Colonic mucosa (tissue), 4 donors: ENCODE measurements at regions not wholly inside any gene's neighbourhood (a gene's known extent, or its start where the extent isn't known, plus 50 kb on each side); places are given as distances from the start of the nearest gene placed in this dataset.

Experiments used
- DNase-seq: peaks from one replicate; pipeline ENCODE4 v3.0.0-alpha.2; 2020
- H3K27ac ChIP-seq: fragments of 200-600 bp; one replicate; pipeline ENCODE4 v1.8.0; 2021
- H3K27me3 ChIP-seq: fragments of 200-600 bp; one replicate; pipeline ENCODE4 v1.8.0; 2021
- H3K36me3 ChIP-seq: fragments of 200-600 bp; one replicate; pipeline ENCODE4 v1.8.0; 2021
- H3K4me1 ChIP-seq: fragments of 200-600 bp; one replicate; pipeline ENCODE4 v1.8.0; 2021; ENCODE audit warnings: mild to moderate bottlenecking
- H3K4me3 ChIP-seq: fragments of 200-600 bp; one replicate; pipeline ENCODE4 v1.8.0; 2021
- H3K9ac ChIP-seq, 2 donors: one replicate each; pipeline ENCODE4 v1.7.0; 2013; ENCODE audit warnings: control low read depth in 2 of 2, low read depth in 2 of 2, low read length in 2 of 2
- H3K9me3 ChIP-seq: fragments of 200-600 bp; one replicate; pipeline ENCODE4 v1.8.0; 2021
- CTCF ChIP-seq: fragments of 200-600 bp; IDR thresholded peaks from one replicate; pipeline ENCODE4 v1.8.0; 2022; ENCODE audit warnings: antibody characterized with exemption, mild to moderate bottlenecking
- intact Hi-C: fragments of 100-400 bp; cut with DNase I; formaldehyde crosslinking; loops from one replicate; pipeline ENCODE4 v1.14.1; 2022
- donor health status: healthy.
- donor health status: DM: no; HTN: no; CAD: no.
- donor health status: DM: no; HTN: no; CAD: no.

DNA sequence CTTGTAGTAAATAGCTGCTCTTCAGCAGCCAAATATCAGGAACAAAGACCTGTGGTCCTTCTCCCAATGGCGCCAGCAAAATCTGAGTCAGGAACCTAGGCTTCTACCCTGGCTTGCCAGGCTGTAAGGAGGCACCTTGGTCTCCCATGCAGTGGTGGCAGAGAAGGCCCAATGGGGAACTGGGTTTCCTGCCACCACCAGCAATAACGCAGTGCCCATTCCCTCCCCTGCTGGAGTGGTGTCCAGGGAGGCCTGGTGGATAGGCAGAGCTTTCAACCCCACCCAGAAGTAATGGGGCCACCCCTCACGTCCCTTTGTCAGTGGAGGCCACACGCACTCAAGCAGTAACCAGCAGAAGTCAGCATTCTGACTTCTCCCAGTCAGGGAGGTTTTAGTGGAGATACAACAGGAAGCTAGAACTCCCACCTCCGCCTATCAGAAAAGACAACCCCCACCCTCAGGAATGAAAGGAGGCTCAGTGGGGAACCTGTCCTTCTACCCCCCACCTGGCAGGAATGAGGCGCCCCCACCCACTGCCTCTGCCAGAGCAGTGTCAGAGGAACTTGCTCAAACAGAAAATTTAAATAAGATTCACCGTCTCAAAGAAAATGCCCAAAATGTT is 132.4 kb downstream of the COPS8 start:
- H3K27ac ChIP-seq: no peak overlapping the region
- H3K9ac ChIP-seq: no peak overlapping the region
- H3K4me3 ChIP-seq: no peak overlapping the region
- intact Hi-C loops: no loop called here
- H3K4me1 ChIP-seq: no peaks in the 10 kb centered on the region
- no peak for TF ChIP-seq CTCF
- H3K36me3 ChIP-seq: no peaks in the 10 kb centered on the region
- H3K9me3 ChIP-seq: no peaks in the 10 kb centered on the region
- DNase-seq: no peak
- H3K27me3 ChIP-seq: no peaks in the 10 kb centered on the region

DNA sequence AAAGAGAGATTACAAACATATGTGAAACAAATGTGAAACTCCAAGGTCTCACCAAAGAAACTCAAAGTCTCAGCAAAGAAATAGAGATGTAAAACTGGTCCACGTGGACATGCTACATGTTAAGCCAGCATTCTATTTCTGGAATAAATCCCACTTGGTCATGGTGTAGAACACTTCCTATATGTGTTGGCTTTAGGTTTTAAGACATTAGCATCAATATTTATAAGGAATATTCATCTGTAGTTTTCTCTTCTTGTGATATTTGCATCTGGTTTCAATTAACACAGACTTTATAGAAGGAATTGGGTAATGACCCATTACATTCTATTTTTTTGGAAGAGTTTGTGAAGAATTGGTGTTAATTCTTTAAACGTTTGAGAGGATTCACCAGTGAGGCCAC is 133.1 kb downstream of the COPS8 start:
- Histone ChIP-seq H3K9ac (no peak overlapping the region), H3K27ac (no peak overlapping the region), H3K4me3 (no peak overlapping the region), H3K36me3 (no peaks in the 10 kb centered on the region), H3K4me1 (no peaks in the 10 kb centered on the region), H3K9me3 (no peaks in the 10 kb centered on the region), H3K27me3 (no peaks in the 10 kb centered on the region)
- no peak for DNase-seq
- intact Hi-C loops: no loop called here
- TF ChIP-seq CTCF: no peak

DNA sequence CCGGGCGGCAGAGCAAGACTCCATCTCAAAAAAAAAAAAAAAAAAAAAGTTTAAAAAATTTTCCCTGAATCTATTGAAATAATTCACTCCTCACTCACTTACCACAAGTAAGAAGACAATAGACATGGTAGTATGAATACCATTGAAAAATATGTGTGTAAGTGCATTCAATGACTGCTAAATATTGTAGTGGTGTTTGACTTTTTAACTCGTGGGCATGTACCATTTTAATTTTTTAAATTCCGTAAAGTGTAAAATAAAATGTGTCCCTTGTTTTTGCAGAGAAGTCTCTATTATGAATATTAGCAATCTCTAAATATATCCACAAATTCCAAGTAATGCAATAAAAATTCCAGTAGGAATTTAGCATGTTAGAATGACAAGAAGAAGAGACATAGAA is 134.1 kb downstream of the COPS8 start:
- no peak overlapping the region for H3K4me3 ChIP-seq
- intact Hi-C loops: no loop called here

DNA sequence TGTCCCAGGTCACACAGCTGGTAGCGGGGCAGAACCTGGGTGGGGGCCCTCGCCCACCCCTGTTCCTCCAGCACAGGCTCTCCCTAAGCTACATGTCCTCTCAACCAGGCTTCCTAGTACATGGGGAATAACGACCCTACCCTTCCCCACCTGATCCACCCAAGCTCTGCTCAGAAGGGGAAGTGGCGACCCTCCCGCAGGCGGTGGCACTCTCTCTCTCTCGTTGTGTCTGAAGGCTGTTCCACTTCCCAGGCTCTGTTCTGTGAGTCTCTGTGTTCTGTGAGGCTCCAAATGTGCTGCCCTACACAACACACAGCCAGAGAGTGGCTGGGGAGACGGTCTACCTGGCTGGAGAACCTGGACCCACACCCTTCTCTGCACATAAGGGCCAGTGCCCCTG is 135.8 kb downstream of the COPS8 start:
- TF ChIP-seq CTCF: no peak
- no peak overlapping the region for H3K27ac ChIP-seq
- intact Hi-C loops: no loop called here
- no peak overlapping the region for H3K9ac ChIP-seq
- no peaks in the 10 kb centered on the region for H3K4me1 ChIP-seq
- H3K36me3 ChIP-seq: no peaks in the 10 kb centered on the region
- H3K27me3 ChIP-seq: no peaks in the 10 kb centered on the region
- no peaks in the 10 kb centered on the region for H3K9me3 ChIP-seq
- no peak overlapping the region for H3K4me3 ChIP-seq
- DNase-seq: no peak

More for the DNA sequence above, 134.1 kb downstream of the COPS8 start:
- no peaks in the 10 kb centered on the region for H3K4me1 ChIP-seq
- no peaks in the 10 kb centered on the region for H3K27me3 ChIP-seq
- TF ChIP-seq CTCF: no peak
- H3K9ac ChIP-seq: no peak overlapping the region
- H3K27ac ChIP-seq: no peak overlapping the region
- H3K36me3 ChIP-seq: no peaks in the 10 kb centered on the region
- no peaks in the 10 kb centered on the region for H3K9me3 ChIP-seq
- DNase-seq: no peak

- no peak overlapping the region for H3K9ac ChIP-seq
- no peak for TF ChIP-seq CTCF
- H3K36me3 ChIP-seq: no peaks in the 10 kb centered on the region
- H3K4me1 ChIP-seq: no peaks in the 10 kb centered on the region
- no peak overlapping the region for H3K4me3 ChIP-seq
- DNase-seq: no peak
- intact Hi-C loops: no loop called here
- H3K9me3 ChIP-seq: no peaks in the 10 kb centered on the region
- no peak overlapping the region for H3K27ac ChIP-seq
- no peaks in the 10 kb centered on the region for H3K27me3 ChIP-seq
These were observed 136.5 kb downstream of the COPS8 start for GRCh38 chr2:237222178-237222577.
